HG03095 (cell line): ENCODE measurements at regions not wholly inside any gene's neighbourhood (a gene's known extent, or its start where the extent isn't known, plus 50 kb on each side); places are given as distances from the start of the nearest gene placed in this dataset.
"Not testable (repeated sequence)": the region's sequence is repeated elsewhere in the genome, so short reads cannot be mapped to it uniquely, and the experiment has no call there.

Source experiments
- ATAC-seq: cut with Tn5 transposase; IDR thresholded peaks from one replicate; pipeline ENCODE4 v1.9.1; 2021; ENCODE audit warnings: moderate library complexity; ENCODE audit not compliant: unreplicated experiment

DNA sequence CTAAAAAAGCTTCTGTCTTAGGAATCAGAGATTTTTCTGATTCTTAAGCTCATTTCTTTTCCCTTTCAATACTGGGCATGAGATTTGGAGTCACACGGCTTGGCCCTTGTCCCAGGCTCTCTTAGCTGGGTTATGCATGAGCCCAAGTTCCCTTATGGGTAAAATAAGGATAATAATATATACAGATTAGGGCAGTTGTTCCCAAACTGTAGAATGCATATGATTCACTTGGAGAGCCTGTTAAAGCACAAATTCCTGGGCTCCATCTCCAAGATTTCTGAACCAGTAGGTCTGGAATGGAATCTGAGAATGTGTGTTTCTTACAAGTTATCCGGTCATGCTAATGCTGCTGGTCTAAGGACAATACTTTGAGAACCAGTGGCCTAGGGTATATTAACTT lies 154.0 kb downstream of the REEP3 start:
- ATAC-seq: no peak

DNA sequence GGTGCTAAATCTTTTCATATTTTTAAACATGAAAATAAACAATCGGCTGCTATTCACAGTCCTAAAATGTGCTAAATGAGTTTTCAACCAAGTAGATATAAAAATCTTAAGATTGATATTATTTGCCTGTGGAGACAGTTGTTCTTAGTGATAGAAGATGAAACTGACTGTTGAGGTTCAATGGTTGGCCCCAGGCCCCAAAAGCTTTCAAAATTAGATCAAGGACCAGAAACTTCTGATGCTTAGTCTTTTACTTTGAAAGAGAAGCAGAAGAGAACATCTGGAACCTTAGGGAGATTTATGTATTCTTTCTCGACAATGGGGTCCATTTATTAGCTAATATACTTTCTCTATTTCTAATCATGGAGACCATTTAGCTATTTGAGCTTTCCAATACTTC lies 155.8 kb downstream of the REEP3 start:
- no peak for ATAC-seq

DNA sequence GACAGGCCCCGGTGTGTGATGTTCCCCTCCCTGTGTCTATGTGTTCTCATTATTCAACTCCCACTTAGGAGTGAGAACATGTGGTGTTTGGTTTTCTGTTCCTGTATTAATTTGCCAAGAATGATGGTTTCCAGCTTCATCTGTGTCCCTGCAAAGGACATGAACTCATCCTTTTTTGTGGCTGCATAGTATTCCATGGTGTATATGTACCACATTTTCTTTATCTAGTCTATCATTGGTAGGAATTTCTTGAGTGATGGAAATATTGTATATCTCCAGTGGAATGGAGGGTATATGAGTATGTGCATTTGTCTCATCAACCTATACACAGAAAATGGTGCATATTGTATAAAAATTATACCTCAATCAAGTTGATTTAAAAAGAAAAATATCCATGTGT lies 159.3 kb downstream of the REEP3 start:
- not testable (repeated sequence) for ATAC-seq

DNA sequence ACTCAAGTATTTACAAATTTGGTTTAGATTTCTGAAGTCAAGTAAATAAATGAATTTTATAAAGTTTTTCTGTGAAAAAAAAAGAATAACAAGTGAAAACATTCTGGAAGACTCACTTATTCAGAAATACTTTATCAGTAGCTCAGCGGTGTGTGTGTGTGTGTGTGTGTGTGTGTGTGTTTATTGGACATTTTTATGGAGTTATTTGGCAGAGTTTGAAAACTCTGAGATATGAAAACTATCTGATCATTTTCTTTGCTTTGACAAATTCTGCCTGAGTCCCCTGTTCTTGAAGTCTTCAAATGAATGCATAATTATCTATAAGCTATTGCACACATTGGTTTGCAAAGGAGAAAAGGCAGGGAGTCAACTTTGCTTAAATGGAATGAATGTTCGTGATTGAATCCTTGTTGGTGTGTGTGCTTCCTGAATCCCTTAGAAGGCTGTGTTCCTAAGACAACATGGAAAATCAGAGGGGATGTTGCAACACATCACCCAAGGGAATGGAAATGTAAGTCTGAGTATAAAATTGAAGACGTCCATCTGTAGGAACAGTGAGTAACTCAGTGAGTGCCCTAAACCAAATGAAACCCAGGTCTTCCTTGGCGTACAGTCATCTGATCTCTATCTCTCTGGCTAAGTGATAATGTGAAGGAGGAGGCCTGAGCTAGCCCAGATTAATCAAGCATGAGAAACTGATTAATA lies 160.9 kb downstream of the REEP3 start:
- ATAC-seq: no peak

DNA sequence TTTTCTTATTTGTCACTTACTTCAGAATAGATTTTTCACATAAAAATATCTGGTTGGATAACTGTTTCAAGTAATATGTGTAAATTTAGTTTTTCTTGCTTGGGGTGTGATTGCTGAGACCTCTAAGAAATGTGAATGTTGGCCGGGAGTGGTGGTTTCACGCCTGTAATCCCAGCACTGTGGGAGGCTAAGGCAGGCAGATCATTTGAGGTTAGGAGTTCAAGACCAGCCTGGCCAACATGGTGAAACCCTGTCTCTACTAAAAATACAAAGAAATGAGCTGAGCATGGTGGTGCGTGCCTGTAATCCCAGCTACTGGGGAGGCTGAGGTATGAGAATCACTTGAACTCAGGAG lies 161.5 kb downstream of the REEP3 start:
- ATAC-seq: not testable (repeated sequence)

DNA sequence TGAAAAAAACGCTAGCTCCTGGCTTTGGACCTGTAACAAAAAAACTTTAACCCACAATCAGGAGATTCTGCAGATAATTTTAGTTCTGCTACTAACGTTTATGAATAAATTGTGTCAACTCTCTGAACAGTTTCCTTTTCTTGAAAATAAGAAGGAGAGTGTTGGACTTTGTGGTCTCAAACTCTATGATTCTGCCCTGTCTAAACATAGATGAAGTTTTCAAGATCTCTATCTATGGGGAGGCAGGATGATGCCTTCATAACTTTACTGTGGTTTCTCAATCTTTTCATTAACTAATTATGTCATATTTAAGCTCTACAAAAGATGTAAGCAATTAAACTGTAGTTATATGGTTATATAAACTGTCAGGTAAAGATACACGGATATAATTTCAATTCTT lies 162.0 kb downstream of the REEP3 start:
- ATAC-seq: no peak

DNA sequence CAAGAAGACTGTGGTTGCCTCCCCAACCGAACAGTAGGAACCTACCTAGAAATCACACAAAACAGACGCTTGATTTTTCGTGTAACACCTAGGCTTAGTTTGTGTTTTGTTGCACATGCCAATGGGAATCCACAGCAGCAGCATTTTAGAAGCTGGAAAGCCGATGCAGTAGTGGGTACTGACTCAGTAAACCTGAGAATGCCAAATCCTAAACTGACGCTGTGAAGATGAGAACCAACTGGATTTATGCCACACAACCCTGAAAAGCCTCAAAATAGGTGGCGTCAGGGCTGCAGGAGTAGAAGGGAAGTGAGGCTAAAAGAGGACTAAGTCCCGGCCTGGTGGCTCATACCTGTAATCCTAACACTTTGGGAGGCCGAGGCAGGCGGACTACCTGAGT lies 162.5 kb downstream of the REEP3 start:
- no peak for ATAC-seq

DNA sequence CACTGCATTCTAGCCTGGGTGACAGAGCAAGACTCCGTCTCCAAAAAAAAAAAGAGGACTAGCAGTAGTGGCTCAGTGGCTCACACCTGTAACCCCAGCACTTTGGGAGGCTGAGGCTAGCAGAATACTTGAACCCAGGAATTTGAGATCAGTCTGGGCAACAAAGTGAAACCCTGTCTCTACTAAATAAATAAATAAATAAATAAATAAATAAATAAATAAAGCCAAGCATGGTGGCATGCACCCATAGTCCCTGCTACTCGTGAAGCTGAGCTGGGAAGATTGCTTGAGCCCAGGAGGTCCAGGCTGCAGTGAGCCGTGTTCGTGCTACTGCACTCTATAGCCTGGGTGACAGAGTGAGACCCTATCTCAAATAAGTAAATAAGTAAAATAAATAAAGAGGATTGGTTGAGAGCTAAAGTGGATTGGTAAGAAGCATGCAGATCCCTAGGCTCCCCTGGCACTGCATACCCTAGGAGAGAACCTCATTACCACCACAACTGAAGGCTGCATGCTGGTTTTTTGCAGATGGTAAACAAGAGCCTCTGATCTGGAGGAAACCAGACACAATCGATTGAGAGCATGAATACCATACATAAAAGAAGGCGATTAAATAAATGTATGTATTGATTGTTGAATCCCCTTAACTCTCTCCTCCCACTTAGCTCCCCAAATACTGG lies 163.2 kb downstream of the REEP3 start:
- ATAC-seq: no peak

DNA sequence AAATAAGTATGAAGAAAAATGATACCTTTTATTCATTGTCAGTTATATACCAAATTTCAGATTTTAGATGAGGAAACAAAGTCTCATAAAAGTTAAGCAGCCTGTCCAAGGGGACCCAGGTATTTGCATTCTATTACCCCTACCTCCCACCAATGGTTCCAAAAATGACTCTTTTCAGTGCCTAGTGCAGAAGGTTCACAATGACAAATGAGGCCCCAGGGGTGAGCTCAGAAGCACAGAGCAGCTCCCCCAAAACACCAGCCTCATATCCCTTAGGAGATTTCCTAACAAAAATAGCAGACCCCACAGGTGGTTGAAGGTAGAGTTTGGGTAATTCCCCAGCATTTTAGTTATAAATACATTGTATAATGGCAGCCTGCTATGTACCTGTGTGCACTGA lies 168.6 kb downstream of the REEP3 start:
- ATAC-seq: no peak

DNA sequence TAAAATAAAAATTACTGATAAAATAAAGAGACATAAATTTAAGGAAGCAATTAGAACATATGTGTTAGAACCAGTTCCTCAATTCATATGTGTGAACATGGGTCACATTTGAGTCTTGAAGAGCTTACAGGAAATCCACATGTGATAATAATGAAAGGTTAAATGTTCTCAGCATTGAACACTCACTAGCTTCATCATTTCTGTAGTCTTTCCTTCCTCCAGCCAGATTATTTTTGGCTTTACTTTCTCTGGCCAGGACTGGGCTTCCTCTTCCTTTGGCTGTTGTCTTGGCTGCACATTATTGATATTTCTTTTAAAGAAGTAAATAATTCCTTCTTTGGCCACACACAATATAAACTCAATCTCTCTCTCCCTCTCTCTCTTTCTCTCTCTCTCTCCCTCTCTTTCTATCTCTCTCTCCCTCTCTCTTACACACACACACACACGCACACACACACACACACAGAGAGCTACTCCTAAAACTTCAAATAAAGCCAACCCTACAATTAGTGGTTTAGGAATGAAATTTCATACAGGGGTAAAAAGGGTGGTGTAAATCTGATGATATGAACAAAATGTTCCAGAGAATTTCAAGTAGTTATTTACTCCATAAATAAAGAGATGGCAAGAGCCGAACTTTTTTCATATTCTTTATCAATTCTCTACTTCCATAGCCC lies 171.2 kb downstream of the REEP3 start:
- no peak for ATAC-seq

DNA sequence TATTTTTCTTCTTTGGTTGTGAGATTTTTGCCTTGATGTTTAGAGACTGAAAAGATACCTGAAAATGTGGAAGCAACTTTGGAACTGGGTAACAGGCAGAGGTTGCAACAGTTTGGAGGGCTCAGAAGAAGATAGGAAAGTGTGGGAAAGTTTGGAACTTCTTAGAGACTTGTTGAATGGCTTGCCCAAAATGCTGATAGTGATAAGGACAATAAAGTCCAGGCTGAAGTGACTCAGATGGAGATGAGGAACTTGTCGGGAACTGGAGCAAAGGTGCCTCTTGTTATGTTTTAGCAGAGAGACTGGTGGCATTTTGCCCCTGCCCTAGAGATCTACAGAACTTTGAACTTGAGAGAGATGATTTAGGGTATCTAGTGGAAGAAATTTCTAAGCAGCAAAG lies 171.8 kb downstream of the REEP3 start:
- ATAC-seq: not testable (repeated sequence)

DNA sequence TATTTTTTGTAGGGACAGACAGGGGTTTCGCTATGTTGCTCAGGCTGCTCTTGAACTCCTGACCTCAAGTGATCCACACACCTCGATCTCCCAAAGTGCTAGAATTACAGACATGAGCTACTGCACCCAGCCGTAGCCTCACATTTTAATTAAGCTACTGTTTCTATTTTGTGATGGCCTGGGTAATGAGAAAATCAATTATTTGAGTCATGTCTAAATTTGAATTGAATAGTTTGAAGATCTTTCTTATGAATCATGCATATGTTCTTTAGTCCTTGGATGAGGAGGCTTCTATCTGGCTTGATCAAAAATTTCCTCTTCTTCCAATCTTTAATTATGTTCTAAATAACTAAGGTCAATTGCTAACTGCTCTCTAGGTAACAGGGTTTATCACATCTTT lies 175.0 kb downstream of the REEP3 start:
- no peak for ATAC-seq

DNA sequence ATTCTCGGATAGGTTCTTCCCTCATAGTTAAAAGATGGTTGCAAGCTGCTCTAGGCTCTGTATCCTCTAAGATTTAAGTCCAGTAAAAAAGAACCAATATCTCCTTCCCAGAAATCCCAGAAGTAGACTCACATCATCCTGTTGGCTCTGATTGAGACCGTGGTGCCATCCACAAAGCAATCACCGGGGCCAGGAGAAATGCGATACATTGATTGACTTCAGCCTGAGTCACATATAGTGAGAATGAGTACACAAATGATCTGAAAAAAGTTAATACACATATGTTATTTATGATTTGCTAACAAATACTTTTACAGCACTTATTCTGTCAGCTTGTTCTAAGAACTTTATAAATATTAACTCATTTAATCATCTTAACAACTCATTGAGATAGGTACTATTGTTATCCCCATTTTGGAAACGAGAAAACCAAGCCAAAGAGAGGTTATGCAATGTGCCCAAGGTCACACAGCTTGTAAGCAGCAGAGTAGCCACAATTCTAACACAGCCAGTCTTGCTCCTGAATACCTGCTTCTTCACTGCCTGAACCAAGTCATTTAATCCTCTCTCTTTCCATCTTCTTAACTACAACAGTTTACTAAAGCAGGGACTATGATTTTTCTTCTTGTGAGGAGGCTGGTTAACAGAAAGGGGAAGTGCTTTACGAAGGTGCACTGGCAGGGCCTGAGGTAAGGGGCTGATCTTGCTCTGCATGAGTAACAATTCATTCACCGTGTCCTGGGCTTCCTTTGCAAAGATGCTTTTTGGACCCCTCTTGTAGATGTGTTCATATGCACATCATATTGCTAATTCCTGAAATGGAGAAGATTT lies 177.0 kb downstream of the REEP3 start:
- no peak for ATAC-seq

DNA sequence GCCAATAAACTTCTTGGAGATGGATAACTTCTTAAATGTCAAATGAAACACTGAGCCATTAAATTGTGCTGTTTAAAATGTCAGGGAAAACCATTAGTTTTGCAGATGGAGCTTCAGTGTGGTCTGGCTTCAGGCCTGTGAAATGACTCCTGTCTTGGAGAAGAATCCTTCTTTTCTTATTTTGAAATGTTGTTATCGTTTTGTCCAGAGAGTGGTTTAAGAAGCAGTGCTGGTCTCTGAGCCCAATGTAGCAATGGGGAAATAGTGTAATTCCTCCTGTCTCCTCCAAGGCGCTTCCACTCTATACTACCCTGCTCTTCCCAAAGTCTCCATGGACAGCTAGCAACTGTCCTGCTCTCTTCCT lies 177.6 kb downstream of the REEP3 start:
- ATAC-seq: no peak

DNA sequence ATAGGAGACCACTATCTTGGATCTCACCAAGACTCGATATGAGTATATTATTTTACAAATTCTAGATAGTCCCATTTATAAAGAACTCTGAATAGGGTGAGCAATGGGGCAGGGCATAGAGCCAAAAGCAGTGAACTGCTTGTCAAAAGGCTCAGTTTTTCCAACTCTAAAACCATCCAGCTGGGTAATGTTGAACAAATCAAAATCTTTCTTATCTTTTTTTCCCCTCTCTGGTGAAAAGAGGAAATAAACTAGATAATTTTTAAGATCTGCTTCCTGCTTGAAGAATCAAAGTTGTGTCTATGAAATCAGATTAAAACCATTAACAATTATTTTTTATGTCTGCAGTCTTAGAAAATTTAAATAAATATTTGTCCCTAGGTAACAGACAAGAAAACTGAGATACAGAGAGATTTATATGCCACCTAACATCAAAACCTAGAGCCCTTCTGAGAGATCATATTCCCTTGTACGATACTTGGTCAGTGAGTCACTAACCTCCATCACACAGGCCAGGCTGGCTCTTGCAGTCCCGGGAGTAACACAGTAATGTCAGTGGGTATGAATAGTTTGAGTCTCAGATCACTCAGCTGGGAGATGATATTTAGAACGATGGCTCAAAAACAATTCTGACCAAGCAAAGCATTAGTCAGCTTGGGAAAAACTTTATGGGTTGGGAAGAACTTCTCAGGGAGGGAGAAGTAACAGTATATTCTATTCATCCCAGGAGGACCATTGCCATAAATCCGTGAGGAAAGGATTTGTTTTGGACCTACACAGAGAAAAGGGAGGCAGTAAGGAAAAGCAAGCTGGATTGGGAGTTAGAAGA lies 178.8 kb downstream of the REEP3 start:
- no peak for ATAC-seq

DNA sequence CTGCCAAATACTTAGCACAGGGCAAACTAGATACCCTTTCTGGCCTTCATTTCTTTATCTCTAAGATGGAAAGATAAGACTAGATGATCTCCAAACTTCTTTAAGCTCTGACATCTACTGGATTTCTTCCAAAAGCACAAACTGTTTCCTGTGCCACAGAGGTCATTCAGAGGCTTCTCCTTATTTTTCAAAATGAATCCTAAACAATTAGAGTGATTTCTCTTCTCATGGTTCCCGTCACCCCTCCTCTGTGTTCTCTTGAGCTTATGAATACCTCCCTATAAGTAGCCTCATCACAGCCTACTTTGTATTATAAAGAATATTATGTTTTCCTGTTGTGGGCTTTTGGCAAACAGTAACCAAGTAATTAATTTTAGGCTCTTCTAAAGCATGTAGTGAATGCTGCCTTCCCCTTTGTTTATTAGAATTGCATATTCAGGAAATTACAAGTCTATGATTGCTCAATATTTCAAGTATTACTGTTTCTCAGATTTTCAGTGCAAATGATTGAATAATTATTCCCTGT lies 179.5 kb downstream of the REEP3 start:
- ATAC-seq: no peak

DNA sequence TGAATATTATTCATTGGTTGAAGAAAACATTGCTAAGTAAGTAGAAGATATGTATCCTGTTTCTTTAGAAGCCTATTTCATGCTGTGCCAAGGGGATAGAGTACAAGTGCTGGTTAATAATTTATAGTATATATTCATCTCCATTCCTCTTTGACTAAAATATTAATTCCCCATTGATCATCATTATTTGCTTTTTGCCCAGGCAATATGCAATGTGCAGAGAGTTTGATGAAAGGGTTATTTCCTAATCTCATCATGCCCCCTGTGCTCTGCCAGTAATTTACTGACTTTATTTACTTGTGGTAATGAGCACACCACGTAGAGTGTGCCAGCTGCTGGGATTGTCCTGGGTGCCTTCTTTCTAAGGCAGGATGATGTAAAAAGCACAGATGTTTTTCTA lies 180.9 kb downstream of the REEP3 start:
- no peak for ATAC-seq

DNA sequence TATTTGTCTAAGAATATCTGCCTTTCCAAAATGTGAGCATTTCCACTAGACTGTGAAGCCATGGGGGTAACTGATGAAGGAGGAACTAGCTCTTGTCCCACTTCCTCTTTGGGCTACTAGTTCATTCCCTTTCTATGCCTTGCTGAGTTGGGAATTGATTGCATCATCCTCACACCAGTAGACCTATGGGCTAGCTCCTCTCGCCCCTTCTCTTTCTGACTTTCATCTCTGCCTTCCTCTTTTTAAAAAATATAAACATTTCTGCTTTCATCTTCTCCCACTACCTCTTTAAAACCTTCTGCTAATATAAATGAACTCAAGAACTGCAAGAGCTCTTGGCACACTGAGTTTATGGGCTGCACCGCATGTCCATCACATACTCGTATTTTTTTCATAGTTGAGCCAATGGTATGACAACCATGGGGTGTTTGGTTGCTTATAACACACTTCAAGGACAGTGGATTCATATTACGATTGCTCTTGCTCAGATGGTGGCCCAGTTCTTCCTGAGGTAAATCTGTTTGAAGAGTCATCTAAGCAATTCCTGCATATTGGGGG lies 182.0 kb downstream of the REEP3 start:
- ATAC-seq: peak; percentile 55

DNA sequence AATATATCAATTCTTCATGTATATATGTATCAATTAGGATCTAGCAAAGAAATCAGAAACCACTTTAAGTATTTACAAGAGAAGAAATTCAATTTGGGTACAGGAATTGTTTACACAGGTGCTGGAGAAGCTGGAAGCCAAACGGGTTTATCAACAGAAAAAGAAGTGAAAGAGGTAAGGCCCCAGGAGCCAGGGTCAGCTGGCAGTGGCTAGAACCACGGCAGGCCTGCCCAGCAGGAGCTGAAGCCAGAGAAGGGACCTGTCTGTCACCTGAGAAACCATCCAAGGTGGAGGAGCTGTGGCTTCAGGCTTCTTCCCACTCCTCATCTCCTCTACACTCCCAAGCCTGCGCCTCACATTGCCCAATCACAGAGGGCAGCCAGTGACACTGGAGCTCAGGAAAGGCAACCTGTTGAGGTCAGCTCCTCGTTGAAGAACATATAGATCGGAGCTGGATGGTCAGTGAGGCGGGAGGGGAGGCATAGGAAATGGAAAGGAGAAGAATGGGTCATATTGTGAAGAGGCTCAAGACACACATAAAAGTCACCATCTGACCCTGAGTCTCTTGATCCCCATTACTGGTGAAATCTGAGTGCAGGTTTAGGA lies 182.6 kb downstream of the REEP3 start:
- no peak for ATAC-seq
